Ishikawa (cell line): ENCODE measurements at regions not wholly inside any gene's neighbourhood (a gene's known extent, or its start where the extent isn't known, plus 50 kb on each side); places are given as distances from the start of the nearest gene placed in this dataset.

Experiments used
- EP300 ChIP-seq: IDR thresholded peaks from 2 replicates; pipeline ENCODE4 v1.6.1; 2012; ENCODE audit warnings: borderline replicate concordance
- FOXM1 ChIP-seq: IDR thresholded peaks from 2 replicates; pipeline ENCODE4 v1.6.1; 2012; ENCODE audit warnings: low read depth, borderline replicate concordance
- NFIC ChIP-seq: IDR thresholded peaks from 2 replicates; pipeline ENCODE4 v1.6.1; 2012
- RAD21 ChIP-seq: IDR thresholded peaks from 2 replicates; pipeline ENCODE4 v1.6.1; 2012; ENCODE audit warnings: low read depth
- TAF1 ChIP-seq: IDR thresholded peaks from 2 replicates; pipeline ENCODE4 v1.6.1; 2012; ENCODE audit warnings: low read depth, mild to moderate bottlenecking
- TEAD4 ChIP-seq: IDR thresholded peaks from 2 replicates; pipeline ENCODE4 v1.6.1; 2012
- YY1 ChIP-seq: IDR thresholded peaks from 2 replicates; pipeline ENCODE4 v1.6.1; 2012; ENCODE audit warnings: low read depth

GRCh38 chr4:151527699-151528098, 118.7 kb downstream of the FHIP1A start:
- TF ChIP-seq TAF1 (no peak), NFIC (no peak), RAD21 (no peak), YY1 (no peak), EP300 (no peak), FOXM1 (no peak), TEAD4 (no peak)
